ENCODE measurements at regions not wholly inside any gene's neighbourhood (a gene's known extent, or its start where the extent isn't known, plus 50 kb on each side); places are given as distances from the start of the nearest gene placed in this dataset.

GRCh38 chr13:106815545-106815944 is 247.6 kb upstream of the ARGLU1 start:
- H3K4me3 ChIP-seq (ENCODE audit: low read length), result no peak overlapping the region
- TF ChIP-seq CTCF (IDR thresholded peaks at IDR 0.05; ENCODE audit: insufficient read depth, low read depth, low read length, missing control alignments), result no peak

GRCh38 chr13:106814463-106814862 is 246.5 kb upstream of the ARGLU1 start:
- H3K4me3 ChIP-seq (ENCODE audit: low read length), result no peak overlapping the region
- TF ChIP-seq CTCF (IDR thresholded peaks at IDR 0.05; ENCODE audit: insufficient read depth, low read depth, low read length, missing control alignments), result no peak

More at GRCh38 chr13:106815545-106815944, 247.6 kb upstream of the ARGLU1 start:
- DNase-seq (ENCODE audit: low read depth), result no peak

GRCh38 chr13:106810069-106810468 is 242.1 kb upstream of the ARGLU1 start:
- no peak for TF ChIP-seq CTCF (IDR thresholded peaks at IDR 0.05; ENCODE audit: insufficient read depth, low read depth, low read length, missing control alignments)
- no peak overlapping the region for H3K4me3 ChIP-seq (ENCODE audit: low read length)
- no peak for DNase-seq (ENCODE audit: low read depth)

More at GRCh38 chr13:106814463-106814862, 246.5 kb upstream of the ARGLU1 start:
- DNase-seq (ENCODE audit: low read depth), result no peak

GRCh38 chr13:106804991-106805390 is 237.1 kb upstream of the ARGLU1 start:
- no peak for TF ChIP-seq CTCF (IDR thresholded peaks at IDR 0.05; ENCODE audit: insufficient read depth, low read depth, low read length, missing control alignments)
- DNase-seq (ENCODE audit: low read depth), result no peak
- H3K4me3 ChIP-seq (ENCODE audit: low read length), result no peak overlapping the region

GRCh38 chr13:106802917-106803316 is 235.0 kb upstream of the ARGLU1 start:
- TF ChIP-seq CTCF (IDR thresholded peaks at IDR 0.05; ENCODE audit: insufficient read depth, low read depth, low read length, missing control alignments), result no peak
- DNase-seq (ENCODE audit: low read depth), result no peak
- no peak overlapping the region for H3K4me3 ChIP-seq (ENCODE audit: low read length)

GRCh38 chr13:106799781-106800335 is 231.9 kb upstream of the ARGLU1 start:
- H3K4me3 ChIP-seq (ENCODE audit: low read length), result no peak overlapping the region
- DNase-seq (ENCODE audit: low read depth), result no peak
- TF ChIP-seq CTCF (IDR thresholded peaks at IDR 0.05; ENCODE audit: insufficient read depth, low read depth, low read length, missing control alignments), result no peak

- no peak overlapping the region for H3K4me3 ChIP-seq (ENCODE audit: low read length)
- DNase-seq (ENCODE audit: low read depth), result no peak
- TF ChIP-seq CTCF (IDR thresholded peaks at IDR 0.05; ENCODE audit: insufficient read depth, low read depth, low read length, missing control alignments), result no peak
These were observed 229.2 kb upstream of the ARGLU1 start for GRCh38 chr13:106797081-106797640.
